Ramos (cell line): ENCODE measurements at regions not wholly inside any gene's neighbourhood (a gene's known extent, or its start where the extent isn't known, plus 50 kb on each side); places are given as distances from the start of the nearest gene placed in this dataset.

Experiments used
- in situ Hi-C: fragments of 300-500 bp; cut with MboI; formaldehyde crosslinking; loops from one replicate; pipeline ENCODE4 v1.14.3; 2022; ENCODE audit warnings: low sequenced_read_pairs; ENCODE audit not compliant: unreplicated experiment

DNA sequence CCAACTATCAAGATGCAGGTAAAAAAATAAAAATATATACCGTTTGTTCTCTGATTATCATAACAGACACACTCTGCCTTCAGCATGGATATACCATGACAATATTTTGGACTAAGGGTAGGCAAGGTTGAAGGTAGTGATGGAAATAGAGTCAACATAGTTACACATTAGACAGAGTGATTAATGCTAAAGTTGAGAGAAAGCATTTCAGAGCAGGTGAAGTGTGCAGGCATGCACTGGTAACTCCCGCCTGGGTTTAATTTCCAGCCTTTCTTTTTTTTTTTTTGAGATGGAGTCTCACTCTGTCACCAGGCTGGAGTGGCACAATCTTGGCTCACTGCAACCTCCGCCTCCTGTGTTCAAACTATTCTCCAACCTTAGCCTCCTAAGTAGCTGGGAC is 458.5 kb downstream of the TLR4 start:
- in situ Hi-C loops: no loop called here

DNA sequence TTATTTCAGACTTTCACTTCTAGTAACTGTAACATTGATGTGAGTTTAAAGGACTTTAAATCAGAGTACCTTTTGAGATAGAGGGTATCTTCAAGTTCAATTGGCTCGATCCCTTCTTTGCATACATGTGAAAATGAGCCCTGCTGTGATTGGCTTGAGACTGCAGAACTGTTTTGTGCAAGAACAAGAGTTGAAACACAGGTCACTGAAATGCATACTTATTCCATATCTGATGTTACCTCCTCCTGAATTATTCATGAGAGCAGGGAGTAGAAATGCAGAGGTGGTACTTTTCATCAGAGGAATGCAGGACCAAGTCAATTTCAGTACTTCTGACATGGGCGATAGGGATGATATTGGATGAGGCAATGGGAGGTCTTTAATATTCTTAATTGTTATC is 459.5 kb downstream of the TLR4 start:
- in situ Hi-C loops: no loop called here

DNA sequence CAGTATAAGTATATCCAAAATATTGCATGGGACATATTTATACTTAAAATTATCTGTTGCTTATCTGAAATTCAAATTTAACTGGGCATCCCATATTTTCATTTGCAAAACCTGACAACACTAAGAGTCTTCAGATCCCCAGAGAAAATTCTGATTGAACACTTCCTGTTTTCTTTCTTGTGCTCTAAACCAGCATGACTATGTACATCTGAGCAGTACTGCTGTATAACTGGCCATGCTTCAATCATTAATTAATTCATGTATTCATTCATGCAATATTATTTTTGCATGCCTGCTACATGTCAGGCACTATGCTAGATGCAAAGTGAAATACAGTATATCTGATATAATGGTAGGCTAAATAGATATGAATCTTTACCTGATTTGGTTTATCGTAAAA is 461.2 kb downstream of the TLR4 start:
- in situ Hi-C loops: no loop called here

DNA sequence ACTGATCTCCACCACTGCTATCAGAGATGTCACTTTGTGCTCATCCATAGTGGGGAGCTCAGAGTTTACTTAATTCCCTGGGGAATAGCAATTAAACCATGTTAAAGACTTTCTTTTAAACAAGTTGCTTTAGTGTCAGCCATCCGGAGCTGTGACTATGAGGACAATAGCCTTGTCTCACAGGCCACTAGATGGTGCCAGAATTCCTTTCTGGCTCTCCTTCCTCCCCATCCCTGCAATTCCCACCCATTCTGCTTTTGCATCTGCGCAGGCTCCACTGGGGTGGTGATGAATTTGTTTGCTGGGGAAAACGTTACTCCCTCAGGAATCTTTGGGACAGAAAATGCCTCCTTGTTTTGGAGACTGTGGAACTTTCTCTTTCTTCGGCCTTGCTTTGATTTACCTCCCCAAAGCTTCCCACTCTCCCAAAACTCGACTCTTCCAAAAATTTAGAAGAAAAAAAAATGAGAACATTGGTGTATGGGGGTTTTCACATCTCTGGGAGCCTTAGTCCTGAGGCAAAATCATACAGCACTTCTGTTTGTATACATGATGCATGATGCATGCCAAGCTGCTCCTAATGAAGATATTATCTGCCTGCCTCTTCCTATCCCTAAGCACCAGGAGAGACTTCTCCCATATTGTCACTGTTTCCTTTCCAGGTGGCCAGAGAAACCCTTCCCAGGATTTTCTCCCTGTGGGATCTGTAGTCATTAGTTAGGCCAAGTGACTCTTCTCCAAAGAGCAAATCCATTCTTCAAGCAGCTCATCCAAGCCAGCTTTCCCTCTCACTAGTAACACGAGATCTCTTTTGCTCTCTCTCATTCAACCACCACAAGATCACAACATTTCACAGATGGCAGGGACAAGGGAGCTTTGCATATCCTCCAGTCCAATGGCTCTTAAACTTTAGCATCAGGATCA is 466.1 kb downstream of the TLR4 start:
- in situ Hi-C loops: no loop called here

DNA sequence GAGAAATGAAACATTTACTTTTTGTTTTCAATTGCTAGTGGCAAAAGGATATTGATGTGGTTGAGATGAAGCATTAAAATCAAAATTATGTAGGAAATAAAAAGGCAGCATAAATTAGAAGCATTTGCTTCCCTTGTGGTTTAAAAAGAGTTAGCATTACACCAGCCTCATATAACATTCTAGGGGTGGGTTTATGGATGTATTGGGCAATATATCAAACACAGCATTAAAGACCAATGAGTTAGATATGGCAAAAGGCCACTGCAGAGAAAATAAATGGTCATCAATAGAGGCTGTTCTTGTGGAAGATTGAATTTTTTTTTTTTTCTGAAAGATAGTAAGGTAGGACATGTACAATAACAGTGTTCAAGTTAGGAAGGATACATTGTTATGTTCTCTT is 473.0 kb downstream of the TLR4 start:
- in situ Hi-C loops: no loop called here

DNA sequence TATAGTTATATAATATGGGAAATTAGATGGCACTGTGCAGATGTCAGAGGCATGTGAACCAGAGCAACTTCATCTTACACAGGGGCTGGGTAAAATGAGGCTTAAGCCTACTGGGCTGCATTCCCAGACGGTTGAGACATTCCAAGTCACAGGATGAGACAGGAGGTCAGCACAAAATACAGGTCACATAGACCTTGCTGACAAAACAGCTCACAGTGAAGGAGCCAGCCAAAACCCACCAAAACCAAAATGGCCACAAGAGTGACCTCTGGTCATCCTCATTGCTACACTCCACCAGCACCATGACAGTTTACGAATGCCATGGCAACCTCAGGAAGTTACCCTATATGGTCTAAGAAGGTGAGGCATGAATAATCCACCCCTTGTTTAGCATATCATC is 479.4 kb downstream of the TLR4 start:
- in situ Hi-C loops: no loop called here

DNA sequence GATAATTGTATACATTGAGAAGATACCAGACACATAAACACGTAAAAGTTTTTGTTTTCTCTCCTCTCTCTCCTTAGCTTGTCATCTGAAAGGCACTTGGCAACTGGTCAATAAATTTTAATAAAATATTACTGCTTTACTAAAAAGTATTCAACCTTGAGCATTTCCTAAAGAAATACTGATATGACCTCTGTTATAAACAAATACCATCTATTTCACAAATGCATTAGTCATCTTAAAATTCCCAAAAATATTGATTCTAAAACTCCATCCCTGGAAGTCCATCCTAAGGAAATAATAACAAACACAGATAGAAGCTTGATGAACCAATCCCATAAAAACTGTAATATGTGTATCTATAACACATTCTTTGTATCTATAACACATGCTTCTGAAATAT is 483.2 kb downstream of the TLR4 start:
- in situ Hi-C loops: no loop called here

DNA sequence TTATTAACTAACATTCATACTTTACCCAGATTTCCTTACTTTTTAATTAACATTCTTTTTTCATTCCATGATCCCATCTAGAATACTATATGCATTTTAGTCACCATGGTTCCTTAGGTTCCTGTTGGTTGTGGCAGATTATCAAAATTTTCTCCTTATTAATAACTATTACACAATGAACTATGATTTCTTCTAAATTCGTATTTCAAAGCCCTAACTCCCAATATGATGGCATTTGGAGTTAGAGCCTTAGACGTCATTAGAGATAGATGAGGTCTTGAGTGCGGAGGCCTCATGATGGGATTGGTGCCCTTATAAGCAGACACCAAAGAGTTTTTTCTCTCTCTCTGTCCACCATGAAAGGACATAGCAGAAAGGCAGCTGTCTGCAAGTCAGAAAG is 485.4 kb downstream of the TLR4 start:
- in situ Hi-C loops: no loop called here

DNA sequence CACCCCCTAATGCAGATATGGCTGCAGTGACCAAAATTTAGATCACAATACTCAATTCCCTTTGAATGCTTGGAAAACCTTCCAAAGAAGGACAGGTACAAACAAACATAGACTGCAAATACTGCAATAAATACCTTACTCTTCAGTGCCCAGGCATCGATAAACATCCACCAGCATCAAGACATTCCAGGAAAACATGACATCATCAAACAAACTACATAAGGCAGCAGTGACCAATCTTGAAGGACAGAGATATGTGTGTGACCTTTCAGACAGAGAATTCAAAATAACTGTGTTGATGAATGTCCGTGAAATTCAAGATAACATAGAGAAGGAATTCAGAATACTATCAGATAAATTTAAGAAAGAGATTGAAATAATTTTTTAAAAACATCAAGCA is 488.6 kb downstream of the TLR4 start:
- in situ Hi-C loops: no loop called here

DNA sequence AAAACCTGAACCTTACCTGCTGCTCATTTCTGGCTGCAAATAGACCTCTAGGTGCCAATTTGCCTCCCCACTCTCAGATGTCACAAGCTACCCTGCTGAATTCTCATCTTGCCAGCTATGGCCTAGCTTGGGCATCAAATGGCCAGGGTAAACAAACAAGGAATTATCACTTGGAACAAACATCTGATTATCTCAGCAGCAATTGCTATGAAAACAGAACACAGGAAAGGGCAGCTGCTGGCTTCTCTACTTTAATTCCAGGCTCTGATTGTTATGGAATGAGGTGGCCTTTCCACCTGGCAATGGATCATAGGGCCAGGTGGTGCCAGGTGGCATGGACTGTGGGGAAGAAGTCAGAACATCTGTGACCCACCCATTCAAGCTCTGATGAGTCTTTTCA is 505.1 kb downstream of the TLR4 start:
- in situ Hi-C loops: no loop called here

DNA sequence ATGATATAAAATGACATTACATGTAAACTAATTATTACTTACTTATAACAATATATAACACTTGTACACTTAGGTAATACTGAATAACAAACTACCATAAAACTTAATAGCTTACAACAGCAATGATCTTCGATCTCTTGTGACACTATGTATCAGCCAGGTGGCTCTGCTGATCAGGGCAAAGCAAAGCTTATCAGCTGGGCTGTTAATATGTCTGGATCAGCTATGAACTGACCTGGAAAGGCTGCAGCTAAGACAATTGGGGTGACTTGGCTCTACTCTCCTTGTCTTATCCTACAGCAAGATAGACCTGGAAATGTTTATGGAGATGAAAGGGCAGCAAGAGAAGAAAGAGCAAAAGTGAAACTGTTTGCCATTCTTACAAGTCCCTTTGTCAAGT is 511.3 kb downstream of the TLR4 start:
- in situ Hi-C loops: no loop called here

DNA sequence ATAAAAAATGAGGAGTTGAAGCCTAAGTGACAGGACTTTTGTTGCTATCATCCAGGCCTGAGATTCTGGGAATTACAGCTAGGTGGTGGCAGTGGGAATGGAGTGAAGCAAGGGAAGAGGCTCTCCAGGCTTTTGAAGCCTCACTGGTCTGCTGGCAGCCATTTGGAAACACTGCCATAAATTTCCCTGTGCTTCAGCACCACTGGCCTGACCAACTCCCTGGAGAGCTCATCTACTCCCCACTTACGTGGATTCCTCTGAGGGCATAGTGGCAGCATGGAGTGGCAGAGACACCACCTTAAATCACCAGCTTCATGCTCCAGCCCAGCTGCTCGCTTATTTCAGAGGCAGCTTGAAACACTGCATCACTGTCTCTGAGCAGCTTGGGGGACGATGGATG is 518.2 kb downstream of the TLR4 start:
- in situ Hi-C loops: no loop called here

DNA sequence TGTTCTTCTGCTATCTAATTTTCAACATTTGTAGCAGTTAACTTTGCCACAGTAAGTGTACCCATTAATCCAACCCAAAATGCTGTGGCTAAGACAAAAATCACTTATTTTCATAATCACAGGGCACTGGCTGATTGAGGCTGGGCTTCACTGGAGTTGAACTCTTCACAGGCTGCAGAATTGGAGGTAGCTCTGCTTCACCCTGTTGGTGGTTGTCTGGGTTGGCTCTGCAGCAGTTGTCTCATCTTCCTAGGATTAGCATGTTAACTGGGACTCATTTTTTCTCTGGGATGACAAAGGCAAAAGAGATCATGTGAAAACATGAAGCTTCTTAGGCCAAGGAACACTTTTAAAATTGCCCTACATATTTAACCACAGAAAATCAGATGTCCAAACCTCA is 518.9 kb downstream of the TLR4 start:
- in situ Hi-C loops: no loop called here

DNA sequence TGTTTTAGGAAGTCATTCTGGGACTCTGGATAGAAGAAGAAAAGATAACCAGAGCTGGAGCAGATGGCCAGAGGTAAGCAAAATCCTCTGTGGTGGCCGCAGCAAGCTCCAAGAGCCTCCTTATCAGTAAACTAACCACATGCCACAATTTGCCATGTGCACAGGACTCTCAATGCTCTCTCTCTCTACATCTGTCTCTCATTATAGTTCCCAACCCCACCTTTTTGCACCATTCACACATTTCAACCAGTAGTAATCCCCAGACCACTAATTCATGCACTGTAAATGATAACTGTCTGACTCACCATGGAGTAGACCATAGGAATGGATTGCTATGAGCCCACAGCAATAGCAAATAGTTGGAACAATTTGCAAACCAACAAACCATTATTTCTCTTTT is 526.1 kb downstream of the TLR4 start:
- in situ Hi-C loops: no loop called here

DNA sequence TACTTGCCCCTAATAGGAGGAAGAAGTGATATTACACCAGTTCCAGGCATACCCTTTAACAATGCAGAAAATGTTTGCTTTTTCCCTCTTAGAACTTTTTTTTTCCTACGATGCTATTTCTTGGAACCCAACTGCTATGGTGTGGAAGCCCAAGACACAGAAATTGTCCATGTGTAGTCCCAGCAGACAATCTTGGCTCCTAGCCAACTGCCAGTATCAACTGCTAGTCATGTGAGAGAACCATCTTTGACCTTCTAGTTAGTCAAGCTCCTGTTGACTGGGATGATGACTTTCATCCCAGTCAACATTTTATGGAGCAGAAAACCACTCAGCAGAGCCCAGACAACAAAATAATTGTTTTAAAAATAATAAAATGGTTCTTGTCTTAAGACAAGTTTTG is 532.4 kb downstream of the TLR4 start:
- in situ Hi-C loops: no loop called here

DNA sequence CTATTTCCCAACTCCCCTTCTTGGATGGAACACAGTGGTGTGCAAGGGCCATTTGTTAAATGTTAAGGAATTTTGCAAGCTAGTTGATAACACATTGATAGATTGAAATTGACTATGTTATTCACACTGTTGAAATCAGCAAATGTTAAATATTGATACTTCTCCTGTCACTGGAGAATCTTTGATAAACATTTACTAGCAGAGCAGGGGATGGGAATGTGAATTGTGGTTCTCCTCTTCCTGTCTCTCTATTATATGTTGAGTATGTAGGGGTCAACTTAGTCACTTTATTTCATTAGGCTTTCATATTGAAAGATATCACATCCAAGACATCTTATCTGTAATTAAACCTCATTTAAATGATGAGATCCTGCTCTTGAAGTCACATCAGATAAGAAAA is 533.9 kb downstream of the TLR4 start:
- in situ Hi-C loops: no loop called here

DNA sequence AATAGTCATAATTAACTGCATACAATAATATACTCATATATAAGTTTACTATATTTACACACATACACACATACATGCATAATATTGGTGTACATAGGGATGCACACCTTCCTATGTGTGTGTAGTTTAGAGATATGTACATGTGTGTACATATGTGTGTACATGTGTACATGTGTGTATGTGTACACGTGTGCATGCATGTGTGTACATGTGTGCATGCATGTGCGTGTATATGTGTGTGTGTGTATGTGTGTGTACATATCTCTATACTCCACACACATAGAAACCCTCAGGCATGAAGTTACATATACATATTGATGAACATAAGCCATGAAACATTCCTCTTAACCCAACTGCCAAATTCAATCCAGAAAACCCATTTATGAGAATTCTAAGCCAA is 547.8 kb downstream of the TLR4 start:
- in situ Hi-C loops: no loop called here

DNA sequence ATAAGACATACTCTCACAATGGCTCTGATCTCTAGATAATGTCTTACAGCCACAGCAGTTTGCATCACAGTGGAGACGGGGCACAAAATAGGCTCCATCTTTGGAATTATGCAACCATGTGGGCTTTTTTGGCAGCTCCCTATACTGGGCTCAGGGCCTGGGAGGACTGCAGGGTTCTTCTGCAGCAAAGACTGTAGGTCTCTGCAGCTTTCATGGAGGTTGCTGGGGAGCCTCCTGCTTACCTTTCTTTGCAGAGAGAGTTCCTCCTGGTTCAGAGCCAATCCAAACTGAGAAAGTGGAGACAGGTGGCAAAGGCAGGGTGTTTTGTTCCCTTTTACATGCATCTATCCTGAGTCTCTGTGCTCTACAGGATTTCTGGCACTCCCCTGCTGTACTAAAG is 558.0 kb downstream of the TLR4 start:
- in situ Hi-C loops: no loop called here

DNA sequence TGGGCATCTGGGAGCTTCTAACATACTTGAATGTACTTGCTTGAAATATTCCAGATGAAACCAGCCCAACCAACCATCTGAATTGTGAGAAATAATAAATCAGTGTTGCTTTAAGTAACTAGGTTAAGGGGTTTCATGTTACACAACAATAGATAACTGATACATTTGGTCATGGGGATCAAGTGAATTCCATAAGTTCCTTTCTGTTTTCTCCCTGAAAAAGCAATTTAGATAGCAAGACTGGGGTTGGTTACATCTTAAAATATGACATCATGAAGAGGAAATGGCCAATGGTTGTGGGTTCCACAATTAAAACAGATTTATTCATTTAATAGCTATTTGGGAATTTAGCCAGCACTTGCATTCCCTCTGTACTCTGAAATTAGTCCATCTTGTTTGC is 559.7 kb downstream of the TLR4 start:
- in situ Hi-C loops: no loop called here

DNA sequence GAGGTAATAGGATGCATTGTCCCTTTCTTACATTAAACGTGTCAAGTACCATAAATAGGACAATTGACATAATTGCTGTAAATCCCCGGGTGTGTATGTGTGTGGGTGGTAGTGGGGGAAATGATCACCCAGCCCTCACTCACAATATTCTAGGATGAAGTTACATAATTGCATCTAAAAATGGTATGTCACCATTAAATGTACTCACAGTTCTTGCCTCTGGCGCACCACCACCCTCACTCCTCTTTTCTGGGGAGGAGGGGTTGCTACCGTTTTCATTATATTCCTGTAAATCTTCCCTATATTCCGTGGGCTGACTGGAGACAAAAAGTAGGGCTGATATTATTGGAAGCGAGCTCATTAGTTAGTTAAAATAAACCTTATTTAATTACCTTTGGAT is 563.8 kb downstream of the TLR4 start:
- in situ Hi-C loops: no loop called here

DNA sequence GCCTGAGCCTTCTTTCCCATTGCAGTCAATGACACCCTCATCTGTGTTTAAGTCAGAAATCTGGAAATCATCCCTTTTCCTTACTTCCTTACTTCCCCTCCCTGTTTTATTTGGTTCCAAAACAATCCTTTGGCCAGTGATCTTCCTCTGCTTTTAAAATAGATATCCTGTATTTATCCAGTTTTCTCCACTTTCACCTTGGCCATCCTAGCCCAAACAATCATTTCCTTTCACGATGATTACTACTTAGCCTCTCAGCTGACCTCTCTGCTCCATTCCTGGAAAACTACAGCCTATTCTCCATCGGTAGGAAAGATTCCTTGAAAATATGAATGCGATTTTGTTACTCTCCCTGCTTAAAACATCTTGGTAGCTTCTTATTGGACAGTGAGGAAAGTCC is 565.4 kb downstream of the TLR4 start:
- in situ Hi-C loops: no loop called here

DNA sequence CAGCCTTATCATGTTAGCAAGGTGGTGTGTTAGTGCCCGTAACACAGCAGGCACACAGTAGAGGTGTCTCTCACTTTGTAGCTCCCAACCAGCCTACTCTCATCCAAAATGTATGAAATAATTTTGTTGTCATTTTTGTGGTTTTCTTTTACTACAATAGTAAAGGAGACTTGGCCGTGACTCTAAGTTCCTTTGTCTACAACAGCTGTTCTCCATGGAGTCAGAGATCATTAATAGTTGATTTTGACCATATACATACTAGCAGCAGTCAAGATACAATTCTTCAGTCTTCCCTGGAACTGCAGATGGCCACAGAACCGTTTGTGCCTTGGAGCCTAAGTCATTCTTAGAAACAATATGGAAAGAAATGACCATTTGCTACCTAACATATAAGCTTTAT is 567.1 kb downstream of the TLR4 start:
- in situ Hi-C loops: no loop called here
